GM13977 (cell line): ENCODE measurements at regions not wholly inside any gene's neighbourhood (a gene's known extent, or its start where the extent isn't known, plus 50 kb on each side); places are given as distances from the start of the nearest gene placed in this dataset.

Experiments used
- DNase-seq: peaks from one replicate; pipeline ENCODE4 v3.0.0; 2012; ENCODE audit warnings: low spot score
- CTCF ChIP-seq: IDR thresholded peaks from 2 replicates; pipeline ENCODE4 v1.5.1; 2012; ENCODE audit warnings: mild to moderate bottlenecking, control low read depth; ENCODE audit not compliant: insufficient read depth; ENCODE audit errors: extremely low read depth, missing control alignments
- in situ Hi-C: fragments of 300-500 bp; cut with MboI; formaldehyde crosslinking; loops from one replicate; pipeline ENCODE4 v1.12.0; 2022; ENCODE audit warnings: low sequenced_read_pairs, low pct_unique_long_range_greater_than_20kb, mixed read lengths, inconsistent platforms; ENCODE audit not compliant: unreplicated experiment

- no peak for TF ChIP-seq CTCF
- no peak for DNase-seq
- in situ Hi-C loops, result no loop called here
Measured at GRCh38 chr17:34113089-34113488, 142.0 kb upstream of the CCL2 start.

- TF ChIP-seq CTCF, result no peak
- in situ Hi-C loops, result no loop called here
- DNase-seq, result no peak
Measured at GRCh38 chr17:34114174-34114573, 140.9 kb upstream of the CCL2 start.

GRCh38 chr17:34116306-34116705 lies 138.8 kb upstream of the CCL2 start:
- no peak for TF ChIP-seq CTCF
- no peak for DNase-seq
- in situ Hi-C loops, result no loop called here

GRCh38 chr17:34117332-34117731 lies 137.8 kb upstream of the CCL2 start:
- TF ChIP-seq CTCF, result no peak
- in situ Hi-C loops, result no loop called here
- no peak for DNase-seq

- in situ Hi-C loops, result no loop called here
- no peak for TF ChIP-seq CTCF
- no peak for DNase-seq
Measured at GRCh38 chr17:34117811-34118210, 137.3 kb upstream of the CCL2 start.

GRCh38 chr17:34118564-34118963 lies 136.5 kb upstream of the CCL2 start:
- in situ Hi-C loops, result no loop called here
- no peak for DNase-seq
- TF ChIP-seq CTCF, result no peak

- no peak for DNase-seq
- TF ChIP-seq CTCF, result no peak
- in situ Hi-C loops, result no loop called here
Measured at GRCh38 chr17:34121311-34121710, 133.8 kb upstream of the CCL2 start.
